Trophoblast cell (in vitro differentiated cells and primary cell): ENCODE measurements at regions not wholly inside any gene's neighbourhood (a gene's known extent, or its start where the extent isn't known, plus 50 kb on each side); places are given as distances from the start of the nearest gene placed in this dataset.
A peak's percentile ranks its signal among the peaks of the same experiment; 100 is the strongest.
"Not testable (repeated sequence)": the region's sequence is repeated elsewhere in the genome, so short reads cannot be mapped to it uniquely, and the experiment has no call there.

Experiments
- DNase-seq, 2 donors: peaks; one replicate each; pipeline ENCODE4 v3.0.0-alpha.2; 2016
- H2AFZ ChIP-seq: 2 replicates; pipeline ENCODE4 v1.6.1; 2013; ENCODE audit warnings: low read length, moderate library complexity, mild to moderate bottlenecking; ENCODE audit not compliant: insufficient read depth, poor library complexity
- H2AK5ac ChIP-seq: 2 replicates; pipeline ENCODE4 v1.6.1; 2013; ENCODE audit warnings: mild to moderate bottlenecking, low read length
- H2BK120ac ChIP-seq: 2 replicates; pipeline ENCODE4 v1.6.1; 2013; ENCODE audit warnings: low read length, mild to moderate bottlenecking, moderate library complexity; ENCODE audit not compliant: insufficient read depth, poor library complexity
- H2BK12ac ChIP-seq: 2 replicates; pipeline ENCODE4 v1.6.1; 2013; ENCODE audit warnings: mild to moderate bottlenecking, low read length, moderate library complexity
- H2BK5ac ChIP-seq: 2 replicates; pipeline ENCODE4 v1.6.1; 2013; ENCODE audit warnings: low read length, low read depth, moderate library complexity, mild to moderate bottlenecking; ENCODE audit not compliant: poor library complexity
- H3K14ac ChIP-seq: 2 replicates; pipeline ENCODE4 v1.6.1; 2013; ENCODE audit warnings: mild to moderate bottlenecking, low read length
- H3K18ac ChIP-seq: 2 replicates; pipeline ENCODE4 v1.6.1; 2013; ENCODE audit warnings: mild to moderate bottlenecking, low read length
- H3K23ac ChIP-seq: 2 replicates; pipeline ENCODE4 v1.6.1; 2013; ENCODE audit warnings: low read length
- H3K27ac ChIP-seq: 2 replicates; pipeline ENCODE4 v1.5.1; 2013; ENCODE audit warnings: low read depth, mild to moderate bottlenecking, inconsistent platforms, low read length, moderate library complexity
- H3K27me3 ChIP-seq: 2 replicates; pipeline ENCODE4 v1.6.1; 2013; ENCODE audit warnings: inconsistent platforms, mild to moderate bottlenecking, low read length, moderate library complexity; ENCODE audit not compliant: insufficient read depth
- H3K36me3 ChIP-seq, 2 experiments: 1 replicate in 1 of 2; 2 replicates in 1 of 2; pipeline ENCODE4 v1.6.1; 2013; ENCODE audit warnings: low read length in 2 of 2, mild to moderate bottlenecking in 2 of 2, moderate library complexity in 1 of 2; ENCODE audit not compliant: insufficient read depth in 2 of 2, control insufficient read depth in 1 of 2
- H3K4ac ChIP-seq: 2 replicates; pipeline ENCODE4 v1.6.1; 2013; ENCODE audit warnings: low read depth, mild to moderate bottlenecking, low read length, moderate library complexity
- H3K4me1 ChIP-seq, 2 experiments: 1 replicate in 1 of 2; 2 replicates in 1 of 2; pipeline ENCODE4 v1.6.1; 2013; ENCODE audit warnings: low read length in 2 of 2, mild to moderate bottlenecking in 2 of 2, moderate library complexity in 1 of 2; ENCODE audit not compliant: insufficient read depth in 2 of 2, control insufficient read depth in 1 of 2
- H3K4me2 ChIP-seq: 2 replicates; pipeline ENCODE4 v1.6.1; 2013; ENCODE audit warnings: inconsistent platforms, mild to moderate bottlenecking, low read length, moderate library complexity
- H3K4me3 ChIP-seq: 2 replicates; pipeline ENCODE4 v1.5.1; 2013; ENCODE audit warnings: mild to moderate bottlenecking, low read depth, low read length, inconsistent platforms
- H3K79me1 ChIP-seq: one replicate; pipeline ENCODE4 v1.6.1; 2013; ENCODE audit warnings: low read length
- H3K79me2 ChIP-seq: 2 replicates; pipeline ENCODE4 v1.6.1; 2013; ENCODE audit warnings: low read length, mild to moderate bottlenecking; ENCODE audit not compliant: control insufficient read depth, insufficient read depth, poor library complexity
- H3K9ac ChIP-seq: 2 replicates; pipeline ENCODE4 v1.6.1; 2013; ENCODE audit warnings: mild to moderate bottlenecking, low read length
- H3K9me3 ChIP-seq: 2 replicates; pipeline ENCODE4 v1.6.1; 2013; ENCODE audit warnings: low read depth, mild to moderate bottlenecking, control low read depth, inconsistent platforms, low read length; ENCODE audit not compliant: insufficient read depth
- H4K12ac ChIP-seq: 2 replicates; pipeline ENCODE4 v1.6.1; 2013; ENCODE audit warnings: low read depth, mild to moderate bottlenecking, low read length, moderate library complexity
- H4K8ac ChIP-seq: 2 replicates; pipeline ENCODE4 v1.6.1; 2013; ENCODE audit warnings: low read depth, mild to moderate bottlenecking, low read length, moderate library complexity
- H4K91ac ChIP-seq: one replicate; pipeline ENCODE4 v1.6.1; 2013; ENCODE audit warnings: low read depth, mild to moderate bottlenecking, low read length, moderate library complexity
- WGBS: extraction: QIAGEN DNeasy Blood & Tissue Kit; methylation state at CpG from one replicate; pipeline ENCODE4 v1.1.7; 2013; ENCODE audit warnings: missing lambda C conversion rate; ENCODE audit not compliant: insufficient read length, insufficient coverage; ENCODE audit errors: extremely low coverage; 5-methylcytosine and 5-hydroxymethylcytosine counted together

DNA sequence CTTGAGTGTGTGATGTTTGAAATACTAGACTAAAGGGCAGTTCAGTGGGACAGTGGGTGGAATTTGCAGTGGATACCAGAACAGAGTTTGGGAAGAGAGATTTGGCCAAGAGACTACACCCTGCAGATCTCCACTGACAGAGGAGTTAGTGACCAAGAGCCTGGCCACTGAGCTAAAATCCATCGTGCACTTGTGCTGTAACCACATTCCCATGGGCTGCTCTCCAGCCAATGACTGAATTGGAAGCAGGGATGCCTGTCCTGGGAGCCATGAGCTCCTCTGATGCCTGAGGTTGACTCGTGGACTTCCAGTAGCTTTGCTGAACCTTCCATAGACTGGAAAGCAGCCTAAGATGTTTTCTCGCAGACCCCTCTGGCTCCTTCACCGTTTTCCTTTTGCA is 296.1 kb downstream of the TRIML1 start:
- no peaks in the 10 kb centered on the region for H3K79me2 ChIP-seq
- no peak overlapping the region for H3K4ac ChIP-seq
- H3K36me3 ChIP-seq, result no peaks in the 10 kb centered on the region
- no peak overlapping the region for H3K27ac ChIP-seq
- H3K14ac ChIP-seq, result no peak overlapping the region
- H3K4me2 ChIP-seq, result no peak overlapping the region
- H3K4me1 ChIP-seq, result no peaks in the 10 kb centered on the region
- no peak overlapping the region for H3K18ac ChIP-seq
- no peak overlapping the region for H2AK5ac ChIP-seq
- H4K91ac ChIP-seq, result no peak overlapping the region
- H2AFZ ChIP-seq, result no peak overlapping the region
- H3K79me1 ChIP-seq, result no peaks in the 10 kb centered on the region
- no peak overlapping the region for H2BK12ac ChIP-seq
- H3K4me3 ChIP-seq, result no peak overlapping the region
- no peaks in the 10 kb centered on the region for H3K27me3 ChIP-seq
- no peak overlapping the region for H2BK120ac ChIP-seq
- H3K23ac ChIP-seq, result no peak overlapping the region
- H3K9me3 ChIP-seq, result peaks cover 2% of the 10 kb centered on the region
- no peak overlapping the region for H2BK5ac ChIP-seq
- H4K12ac ChIP-seq, result no peak overlapping the region
- no peak overlapping the region for H4K8ac ChIP-seq
- WGBS, result no CpG with 5 or more reads among the region's 4 CpGs
- no peak overlapping the region for H3K9ac ChIP-seq
- no peak for DNase-seq

DNA sequence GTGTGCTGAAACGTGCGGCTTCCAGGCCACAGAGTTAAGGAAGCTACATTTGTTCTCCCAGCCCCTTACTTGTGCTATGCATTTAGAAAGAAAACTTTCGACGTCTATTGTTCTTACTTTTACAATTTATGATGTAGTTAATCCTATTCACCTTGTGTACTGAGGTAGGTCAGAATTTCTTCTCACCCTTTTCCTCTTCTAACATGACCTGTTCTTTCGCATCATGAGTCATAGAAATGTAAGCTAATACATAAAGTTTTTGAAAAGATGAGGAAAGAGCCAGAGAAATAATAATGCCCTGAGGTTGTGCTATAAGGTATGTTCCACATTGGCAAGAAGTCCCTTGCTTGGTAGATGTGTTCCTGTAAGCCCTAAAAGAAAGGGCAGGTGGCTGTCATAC is 298.3 kb downstream of the TRIML1 start:
- Histone ChIP-seq H3K9ac (no peak overlapping the region), H3K79me2 (no peaks in the 10 kb centered on the region), H3K18ac (no peak overlapping the region), H4K12ac (no peak overlapping the region), H3K36me3 (no peaks in the 10 kb centered on the region), H3K4me2 (no peak overlapping the region), H2AFZ (no peak overlapping the region), H2AK5ac (no peak overlapping the region), H3K4ac (no peak overlapping the region), H3K4me3 (no peak overlapping the region), H2BK5ac (no peak overlapping the region), H3K9me3 (peaks cover 2% of the 10 kb centered on the region), H4K8ac (no peak overlapping the region), H4K91ac (no peak overlapping the region), H3K4me1 (no peaks in the 10 kb centered on the region), H2BK120ac (no peak overlapping the region), H3K27ac (no peak overlapping the region), H3K23ac (no peak overlapping the region), H3K14ac (no peak overlapping the region), H2BK12ac (no peak overlapping the region), H3K27me3 (no peaks in the 10 kb centered on the region), H3K79me1 (no peaks in the 10 kb centered on the region)
- DNase-seq, result no peak
- WGBS, result no CpG with 5 or more reads among the region's 5 CpGs

DNA sequence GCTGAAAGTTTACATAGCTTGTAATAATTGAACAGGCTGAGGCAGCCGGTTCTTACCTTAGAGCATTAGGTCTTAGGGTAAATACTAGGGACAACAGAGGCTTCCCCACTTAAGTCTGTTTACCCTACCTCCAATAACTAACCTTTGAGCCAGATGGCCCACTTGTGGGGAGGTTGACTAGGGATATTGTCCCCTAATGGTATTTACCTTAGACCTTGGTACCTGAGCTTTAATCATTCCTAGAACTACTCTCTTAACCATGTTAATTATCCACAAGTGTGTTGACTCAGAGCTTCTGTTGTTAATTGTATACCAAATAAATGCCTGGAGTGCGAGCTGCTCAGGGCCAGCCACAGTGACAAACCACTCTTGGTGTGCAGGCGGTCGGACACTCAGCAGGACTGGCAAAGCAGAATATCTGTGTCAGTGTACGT is 299.2 kb downstream of the TRIML1 start:
- H3K79me2 ChIP-seq, H4K12ac ChIP-seq, H4K8ac ChIP-seq, H3K14ac ChIP-seq, H2AK5ac ChIP-seq, DNase-seq, H3K4me3 ChIP-seq, H3K9me3 ChIP-seq, H3K27me3 ChIP-seq, H2BK120ac ChIP-seq, H3K4ac ChIP-seq, H2BK12ac ChIP-seq, H3K9ac ChIP-seq, H4K91ac ChIP-seq, H3K27ac ChIP-seq, H3K4me2 ChIP-seq, H3K23ac ChIP-seq, H3K4me1 ChIP-seq, H2BK5ac ChIP-seq, H3K18ac ChIP-seq, H2AFZ ChIP-seq, H3K79me1 ChIP-seq, H3K36me3 ChIP-seq: not testable (repeated sequence)
- no CpG with 5 or more reads among the region's 5 CpGs for WGBS

DNA sequence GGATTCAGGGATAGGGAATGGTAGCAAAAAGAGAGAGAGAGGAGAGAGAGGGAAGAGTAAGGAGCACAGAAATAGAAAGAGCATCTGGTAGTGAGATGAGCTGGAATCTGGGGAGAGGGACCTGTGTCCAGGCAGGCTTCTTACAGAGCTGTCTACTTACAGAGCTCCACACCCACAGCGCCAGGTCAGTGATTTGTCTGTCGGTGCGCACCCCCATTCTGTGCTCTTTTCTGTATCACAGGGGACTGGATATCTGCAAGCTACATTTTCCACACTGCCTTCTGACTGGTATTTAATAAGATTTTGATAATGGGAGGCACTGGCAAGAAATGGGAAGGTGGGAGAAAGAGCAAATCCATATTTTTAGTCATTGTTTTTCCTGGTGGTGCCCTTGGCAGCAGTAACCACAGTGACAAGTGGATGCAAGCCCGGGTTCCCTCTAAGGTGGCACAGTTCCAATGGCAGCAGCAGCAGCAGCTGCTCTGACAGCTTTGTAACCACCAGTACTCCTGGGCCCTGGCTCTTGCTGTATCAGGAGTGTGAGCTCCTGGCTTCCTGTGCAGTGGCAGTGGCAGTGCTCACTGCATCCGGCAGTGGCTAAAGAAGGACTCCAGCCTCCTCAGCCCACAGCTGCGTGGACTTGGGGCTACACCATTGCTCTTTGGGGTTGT is 300.5 kb downstream of the TRIML1 start:
- Histone ChIP-seq H3K4me1 (no peaks in the 10 kb centered on the region), H3K9me3 (peaks cover 2% of the 10 kb centered on the region), H3K4ac (no peak overlapping the region), H2AK5ac (no peak overlapping the region), H2BK5ac (no peak overlapping the region), H3K27ac (no peak overlapping the region), H3K18ac (no peak overlapping the region), H4K91ac (no peak overlapping the region), H3K14ac (no peak overlapping the region), H2AFZ (peak overlapping the region; percentile 11), H4K12ac (no peak overlapping the region), H3K4me3 (no peak overlapping the region), H2BK12ac (no peak overlapping the region), H3K79me2 (no peaks in the 10 kb centered on the region), H3K9ac (no peak overlapping the region), H4K8ac (no peak overlapping the region), H2BK120ac (no peak overlapping the region), H3K79me1 (no peaks in the 10 kb centered on the region), H3K23ac (no peak overlapping the region), H3K27me3 (no peaks in the 10 kb centered on the region), H3K36me3 (no peaks in the 10 kb centered on the region), H3K4me2 (no peak overlapping the region)
- WGBS, result no CpG with 5 or more reads among the region's 6 CpGs
- DNase-seq, result no peak
